ENCODE measurements at regions not wholly inside any gene's neighbourhood (a gene's known extent, or its start where the extent isn't known, plus 50 kb on each side); places are given as distances from the start of the nearest gene placed in this dataset.

DNA sequence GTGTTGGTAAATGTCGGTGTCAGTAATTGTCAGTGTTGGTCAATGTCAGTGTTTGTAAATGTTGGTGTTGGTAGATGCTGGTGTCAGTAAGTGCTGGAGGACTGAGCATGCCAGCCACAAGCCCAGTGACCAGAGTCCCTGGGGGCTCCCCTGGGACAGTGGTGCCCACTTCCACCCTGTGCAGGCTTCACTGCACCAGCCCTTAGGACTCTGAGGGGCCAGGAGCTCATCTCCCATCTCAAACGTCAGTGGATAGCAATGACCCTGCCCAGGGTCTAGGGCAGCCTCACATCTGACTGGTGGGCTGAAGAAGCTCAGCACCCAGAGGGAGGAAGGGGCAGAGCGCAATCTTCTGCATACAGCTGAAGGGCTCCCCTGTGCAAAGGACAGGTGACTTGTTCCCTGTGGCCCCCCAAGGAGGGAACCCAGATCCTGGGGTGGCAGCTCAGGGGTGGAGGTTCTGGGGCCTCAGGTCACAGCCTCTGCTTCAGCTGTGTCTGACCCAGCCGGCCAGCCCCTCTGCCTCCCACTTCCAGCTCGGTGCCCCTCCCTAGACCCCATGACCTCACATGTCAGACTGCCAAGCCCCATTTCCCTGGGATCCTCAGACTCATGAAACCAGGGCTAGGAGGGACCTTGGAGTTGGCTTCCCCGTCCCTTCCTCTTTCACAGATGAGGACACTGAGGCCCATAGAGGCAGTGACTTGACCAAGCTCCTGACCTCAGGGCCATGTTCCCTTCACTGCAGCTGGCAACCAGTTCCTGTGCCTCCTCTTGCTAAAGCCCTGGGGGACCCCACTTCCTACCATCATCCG lies 138.4 kb downstream of the CRYBB2 start:
- H3K27ac ChIP-seq: no peak overlapping the region
- DNase-seq (peak; percentile 9), ATAC-seq (no peak)
- peaks cover 11% of the 10 kb centered on the region for H3K4me1 ChIP-seq
- H3K27me3 ChIP-seq (ENCODE audit: low read depth): no peaks in the 10 kb centered on the region
- H3K9me3 ChIP-seq: no peaks in the 10 kb centered on the region
- intact Hi-C loops (cut with DNase I): no loop called here
- peaks cover 70% of the 10 kb centered on the region for H3K36me3 ChIP-seq
- TF ChIP-seq, protein P1, sequence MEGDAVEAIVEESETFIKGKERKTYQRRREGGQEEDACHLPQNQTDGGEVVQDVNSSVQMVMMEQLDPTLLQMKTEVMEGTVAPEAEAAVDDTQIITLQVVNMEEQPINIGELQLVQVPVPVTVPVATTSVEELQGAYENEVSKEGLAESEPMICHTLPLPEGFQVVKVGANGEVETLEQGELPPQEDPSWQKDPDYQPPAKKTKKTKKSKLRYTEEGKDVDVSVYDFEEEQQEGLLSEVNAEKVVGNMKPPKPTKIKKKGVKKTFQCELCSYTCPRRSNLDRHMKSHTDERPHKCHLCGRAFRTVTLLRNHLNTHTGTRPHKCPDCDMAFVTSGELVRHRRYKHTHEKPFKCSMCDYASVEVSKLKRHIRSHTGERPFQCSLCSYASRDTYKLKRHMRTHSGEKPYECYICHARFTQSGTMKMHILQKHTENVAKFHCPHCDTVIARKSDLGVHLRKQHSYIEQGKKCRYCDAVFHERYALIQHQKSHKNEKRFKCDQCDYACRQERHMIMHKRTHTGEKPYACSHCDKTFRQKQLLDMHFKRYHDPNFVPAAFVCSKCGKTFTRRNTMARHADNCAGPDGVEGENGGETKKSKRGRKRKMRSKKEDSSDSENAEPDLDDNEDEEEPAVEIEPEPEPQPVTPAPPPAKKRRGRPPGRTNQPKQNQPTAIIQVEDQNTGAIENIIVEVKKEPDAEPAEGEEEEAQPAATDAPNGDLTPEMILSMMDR (IDR thresholded peaks at IDR 0.05): no peak
- no peak overlapping the region for H3K4me3 ChIP-seq

DNA sequence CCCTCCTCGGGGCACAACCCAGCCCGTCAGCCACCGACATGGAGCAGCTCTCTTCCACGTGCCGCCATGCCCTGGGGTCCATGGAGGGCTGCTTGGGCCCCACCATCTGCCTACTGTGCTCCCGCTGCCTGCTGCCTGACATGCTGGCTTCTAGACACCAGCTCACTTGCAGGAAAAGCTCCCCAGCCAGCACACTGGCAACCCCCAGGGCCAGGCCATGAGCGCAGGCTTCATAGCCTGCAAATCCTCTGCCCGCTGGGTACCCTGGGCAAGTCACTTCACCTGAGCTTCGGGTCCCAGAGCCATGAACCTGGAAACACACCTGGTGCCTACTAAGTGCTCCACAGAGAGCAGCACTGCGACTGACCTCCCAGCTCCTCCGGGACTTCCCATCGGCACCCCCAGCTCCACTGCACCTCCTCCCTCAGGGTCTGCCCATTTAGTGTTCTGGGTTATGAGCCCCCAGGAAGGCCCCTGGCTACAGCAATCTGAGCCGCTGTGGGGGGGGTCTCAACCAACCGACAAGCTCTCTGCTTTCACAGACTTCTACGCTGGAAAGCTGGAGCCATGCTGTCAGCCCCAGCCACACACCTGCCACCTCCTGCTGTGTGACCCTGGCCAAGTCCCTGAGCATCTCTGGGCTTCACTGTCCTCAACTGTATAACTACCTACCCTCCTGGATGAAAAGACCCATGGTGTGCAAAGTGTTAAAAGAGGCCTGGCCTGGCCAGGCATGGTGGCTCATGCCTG lies 139.2 kb downstream of the CRYBB2 start:
- TF ChIP-seq, protein P1 (IDR thresholded peaks at IDR 0.05): no peak
- Histone ChIP-seq H3K4me1 (peaks cover 16% of the 10 kb centered on the region), H3K27me3 (ENCODE audit: low read depth) (no peaks in the 10 kb centered on the region), H3K4me3 (no peak overlapping the region), H3K27ac (no peak overlapping the region), H3K9me3 (no peaks in the 10 kb centered on the region), H3K36me3 (peaks cover 62% of the 10 kb centered on the region)
- intact Hi-C loops (cut with DNase I): no loop called here
- DNase-seq (no peak), ATAC-seq (no peak)

DNA sequence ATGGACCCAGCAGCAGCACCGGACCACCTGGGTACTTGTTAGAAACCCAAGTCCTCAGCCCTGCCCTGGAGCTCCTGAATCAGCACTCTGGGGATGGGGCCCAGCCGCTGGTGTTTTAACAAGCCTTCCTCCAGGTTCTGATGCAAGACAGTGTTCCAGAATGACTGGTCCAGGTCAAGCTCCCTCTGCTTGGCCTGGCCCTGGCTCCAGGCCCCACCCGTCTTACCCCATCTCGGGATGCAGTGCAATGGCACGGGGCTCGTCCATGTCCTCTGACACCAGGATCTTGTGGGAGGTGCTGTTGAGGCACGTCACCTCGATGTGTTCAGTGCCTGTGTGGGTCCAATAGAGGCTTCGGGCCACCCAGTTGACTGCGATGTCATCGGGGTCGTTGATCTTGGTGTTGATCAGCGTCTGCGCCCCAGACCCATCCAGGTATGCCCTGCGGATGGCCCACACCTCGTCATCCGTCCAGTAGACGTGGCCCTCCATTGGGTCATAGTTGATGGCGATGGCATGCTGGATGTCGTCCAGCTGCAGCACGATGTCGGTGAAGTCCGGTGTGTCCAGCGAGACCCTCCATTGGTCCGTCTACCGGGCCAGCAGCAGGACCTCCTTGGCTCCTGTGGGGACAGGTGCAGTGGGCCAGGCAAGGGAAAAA lies 140.3 kb downstream of the CRYBB2 start:
- Histone ChIP-seq H3K36me3 (peaks cover 51% of the 10 kb centered on the region), H3K27me3 (ENCODE audit: low read depth) (no peaks in the 10 kb centered on the region), H3K4me3 (no peak overlapping the region), H3K27ac (no peak overlapping the region), H3K9me3 (no peaks in the 10 kb centered on the region), H3K4me1 (peaks cover 27% of the 10 kb centered on the region)
- DNase-seq (no peak), ATAC-seq (no peak)
- intact Hi-C loops (cut with DNase I): no loop called here
- TF ChIP-seq, protein P1 (IDR thresholded peaks at IDR 0.05): no peak

DNA sequence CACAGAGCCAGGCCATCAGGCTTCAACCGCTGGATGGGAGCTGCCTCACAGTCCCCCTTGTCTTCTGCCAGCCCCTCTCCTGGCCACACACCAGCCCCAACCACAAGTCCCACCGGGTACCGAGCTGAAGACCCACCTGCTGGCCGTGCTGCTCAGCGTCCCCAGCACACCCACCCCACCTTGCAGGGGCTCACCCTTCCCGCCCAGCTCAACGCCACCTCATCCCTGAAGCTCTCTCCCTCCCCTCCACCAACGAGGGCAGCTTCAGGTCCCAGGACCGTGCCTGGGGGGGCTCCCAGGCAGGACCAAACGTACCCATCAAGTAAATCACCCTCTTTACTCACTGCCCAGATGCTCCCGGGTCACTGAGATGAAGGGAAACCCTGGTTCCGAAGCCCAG lies 141.0 kb downstream of the CRYBB2 start:
- TF ChIP-seq, protein P1 (IDR thresholded peaks at IDR 0.05): no peak
- ATAC-seq (no peak), DNase-seq (no peak)
- H3K9me3 ChIP-seq: no peaks in the 10 kb centered on the region
- intact Hi-C loops (cut with DNase I): no loop called here
- H3K4me1 ChIP-seq: peaks cover 34% of the 10 kb centered on the region
- peaks cover 45% of the 10 kb centered on the region for H3K36me3 ChIP-seq
- no peak overlapping the region for H3K27ac ChIP-seq
- H3K4me3 ChIP-seq: no peak overlapping the region
- H3K27me3 ChIP-seq (ENCODE audit: low read depth): no peaks in the 10 kb centered on the region

DNA sequence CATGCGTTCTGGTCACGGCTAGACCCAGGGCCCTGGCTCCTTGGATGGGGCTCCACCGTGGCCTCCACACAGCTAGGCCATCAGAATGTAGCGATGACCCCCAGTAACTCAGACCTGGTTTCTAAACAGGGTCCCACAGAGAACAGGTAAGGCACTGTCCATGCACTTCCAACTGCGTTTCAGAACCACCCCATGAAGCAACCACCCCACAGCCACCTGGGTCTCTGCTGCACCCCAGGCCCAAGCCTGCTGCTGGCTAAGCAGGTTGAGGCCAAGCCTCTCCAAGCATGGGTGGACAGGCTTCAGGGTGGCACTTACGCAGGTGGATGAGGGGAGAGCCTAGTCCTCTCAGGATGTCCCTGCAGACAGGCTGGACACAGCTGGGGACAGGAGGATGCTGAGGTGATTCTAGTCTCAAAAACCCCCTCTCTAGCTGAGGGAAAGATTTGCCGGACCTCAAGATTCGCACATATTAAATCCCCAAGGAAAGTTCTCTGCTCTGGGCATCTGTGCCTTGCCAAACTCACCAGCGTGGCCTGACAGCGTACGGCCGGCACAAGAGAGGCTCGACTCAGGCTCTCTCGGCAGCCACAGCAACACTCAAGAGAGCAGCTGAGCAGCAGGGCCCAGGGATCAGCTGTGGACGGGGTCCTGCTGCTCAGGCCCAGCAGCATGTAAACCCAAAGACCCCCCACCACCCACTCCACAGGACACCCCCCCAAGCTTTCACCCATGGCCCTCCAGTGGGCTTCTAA lies 141.6 kb downstream of the CRYBB2 start:
- Histone ChIP-seq H3K27me3 (ENCODE audit: low read depth) (no peaks in the 10 kb centered on the region), H3K4me3 (no peak overlapping the region), H3K27ac (no peak overlapping the region), H3K9me3 (no peaks in the 10 kb centered on the region), H3K36me3 (peaks cover 39% of the 10 kb centered on the region), H3K4me1 (peaks cover 41% of the 10 kb centered on the region)
- peak; percentile 12 for DNase-seq
- ATAC-seq: no peak
- intact Hi-C loops (cut with DNase I): no loop called here
- TF ChIP-seq, protein P1 (IDR thresholded peaks at IDR 0.05): no peak
